NCI-H1417 treated with DMSO at 0.1 percent for 48 hours (cell line): ENCODE measurements at regions not wholly inside any gene's neighbourhood (a gene's known extent, or its start where the extent isn't known, plus 50 kb on each side); places are given as distances from the start of the nearest gene placed in this dataset.
"Not testable (repeated sequence)": the region's sequence is repeated elsewhere in the genome, so short reads cannot be mapped to it uniquely, and the experiment has no call there.

Experiments
- DNase-seq: peaks from one replicate; lab custom pipeline; 2025; lab: John Stamatoyannopoulos, UW

DNA sequence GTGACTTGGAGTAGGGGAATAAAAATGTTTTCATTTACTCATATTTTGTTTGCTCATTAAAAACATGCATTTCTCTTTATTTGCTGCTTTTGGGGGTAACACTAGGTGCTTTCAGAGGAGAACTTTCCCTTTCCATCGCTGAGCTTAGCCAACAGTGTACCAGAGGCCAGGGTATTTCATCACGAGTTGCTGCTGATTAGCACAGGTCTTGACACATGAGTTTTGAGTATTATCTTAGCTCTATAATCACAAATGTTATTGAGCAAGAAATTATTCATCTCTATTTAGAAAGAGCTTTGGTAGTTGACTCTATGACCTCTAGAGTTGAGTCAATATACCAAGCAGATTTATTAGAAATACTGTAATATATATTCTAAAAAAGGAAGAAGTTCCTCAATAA is 375.9 kb downstream of the NXPH1 start:
- DNase-seq: no peak

DNA sequence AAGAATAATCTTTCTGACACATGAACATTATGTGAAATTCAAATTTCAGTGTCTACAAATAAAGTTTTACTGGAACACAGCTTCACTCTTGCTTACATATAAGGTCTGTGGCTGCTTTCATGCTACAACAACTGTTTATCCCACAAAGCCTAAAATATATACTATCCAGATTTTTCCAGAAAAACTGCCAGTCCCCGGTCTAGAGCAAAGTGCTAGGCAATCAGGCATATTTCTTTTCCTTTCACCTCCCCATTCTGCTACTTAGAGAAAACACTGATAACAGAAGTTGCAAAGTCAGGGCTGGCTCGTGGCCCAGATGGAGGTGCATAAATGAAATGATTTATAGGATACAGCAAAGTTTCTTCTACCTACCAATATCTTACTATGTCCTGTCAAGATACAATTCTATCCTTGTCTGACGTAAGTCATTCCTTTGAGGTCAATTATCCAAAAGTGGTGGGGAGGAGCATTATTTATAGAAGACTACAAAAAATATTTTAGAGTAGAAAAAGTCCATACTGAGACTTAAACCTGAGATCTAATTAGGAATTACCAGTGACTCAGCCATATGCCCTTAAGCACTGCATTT is 384.1 kb downstream of the NXPH1 start:
- DNase-seq: no peak

DNA sequence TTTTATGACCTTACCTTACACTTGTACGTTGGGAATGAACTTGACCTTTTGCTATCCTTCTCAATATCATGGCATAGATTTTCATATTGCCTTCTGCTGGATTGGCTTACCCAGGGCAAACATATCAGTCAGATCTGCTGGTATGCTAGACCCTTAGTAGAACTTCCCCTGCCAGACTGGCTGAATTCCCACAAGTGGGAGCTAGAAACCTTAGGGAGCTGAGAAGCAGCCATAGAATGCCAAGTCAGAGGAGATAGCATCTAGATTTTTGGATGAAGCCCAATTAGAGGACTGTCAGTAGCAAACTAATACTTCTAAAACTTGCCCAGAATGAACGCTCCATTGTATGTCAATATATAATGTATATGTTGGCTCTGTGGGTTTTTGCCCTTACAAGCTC is 385.0 kb downstream of the NXPH1 start:
- no peak for DNase-seq

DNA sequence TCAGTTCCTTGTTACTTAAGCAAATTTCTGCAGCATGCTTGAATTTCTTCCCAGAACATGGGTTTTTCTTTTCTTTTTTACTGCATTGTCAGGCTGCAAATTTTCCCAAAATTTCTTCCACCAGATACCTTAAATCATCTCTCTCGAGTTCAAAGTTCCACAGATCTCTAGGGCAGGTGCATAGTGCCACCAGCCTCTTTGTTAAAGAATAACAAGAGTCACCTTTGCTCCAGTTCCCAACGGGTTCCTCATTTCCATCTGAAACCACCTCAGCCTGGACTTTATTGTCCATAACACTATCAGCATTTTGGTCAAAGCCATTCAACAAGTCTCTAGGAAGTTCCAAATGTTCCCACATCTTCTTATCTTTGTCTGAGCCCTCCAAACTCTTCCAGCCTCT is 389.2 kb downstream of the NXPH1 start:
- no peak for DNase-seq

DNA sequence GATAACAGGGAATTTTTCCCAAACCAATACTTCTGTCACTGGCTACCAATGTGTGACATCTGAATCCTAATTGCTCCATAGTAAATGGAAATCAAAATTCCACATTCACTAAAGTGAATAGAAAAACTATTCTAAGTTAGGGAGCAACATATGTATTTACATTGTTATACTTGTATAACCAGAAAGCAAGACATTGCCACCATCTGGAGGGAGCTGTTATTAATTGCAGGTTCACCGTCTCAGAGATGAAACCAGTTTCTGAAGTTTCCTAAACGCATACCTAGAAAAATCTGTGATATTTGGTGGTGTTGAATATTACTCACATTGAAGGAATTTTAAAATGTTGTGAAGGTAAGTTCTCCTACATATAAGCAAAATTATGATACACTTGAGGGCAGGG is 390.1 kb downstream of the NXPH1 start:
- DNase-seq: no peak

DNA sequence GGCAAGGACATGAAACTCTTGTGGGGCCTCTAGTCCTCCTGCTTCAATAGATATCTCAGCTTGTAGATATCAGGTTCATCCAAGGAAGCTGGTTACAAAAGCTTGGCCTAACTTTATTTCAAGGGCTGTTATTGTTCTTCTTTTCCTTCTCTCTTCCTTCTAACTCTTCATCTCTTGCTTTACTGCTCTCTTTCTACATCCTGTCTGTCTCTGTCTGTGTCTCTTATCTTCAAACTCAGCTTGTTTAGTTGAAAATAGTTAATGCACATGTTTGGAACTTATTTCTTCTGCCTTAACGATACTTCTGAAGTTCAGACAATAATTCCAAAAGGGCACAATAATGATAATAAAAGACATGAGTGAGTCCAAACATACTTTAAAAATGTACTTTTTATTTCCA is 393.9 kb downstream of the NXPH1 start:
- DNase-seq: no peak

DNA sequence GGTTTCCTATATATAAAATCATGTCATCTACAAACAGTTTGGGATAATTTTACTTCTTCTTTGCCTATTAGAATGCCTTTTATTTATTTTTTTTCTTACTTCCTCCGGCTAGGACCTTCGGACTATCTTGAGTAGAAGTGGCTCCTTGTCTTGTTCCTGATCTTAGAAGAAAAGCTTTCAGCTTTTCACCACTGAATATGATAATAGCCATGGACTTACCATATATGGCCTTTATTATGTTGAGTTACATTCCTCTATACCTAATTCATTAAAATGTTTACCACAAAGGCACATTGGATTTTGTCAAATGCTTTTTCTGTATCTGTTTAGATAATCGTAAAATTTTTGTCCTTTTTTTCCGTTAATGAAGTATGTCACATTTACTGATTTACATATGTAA is 395.7 kb downstream of the NXPH1 start:
- DNase-seq: no peak

DNA sequence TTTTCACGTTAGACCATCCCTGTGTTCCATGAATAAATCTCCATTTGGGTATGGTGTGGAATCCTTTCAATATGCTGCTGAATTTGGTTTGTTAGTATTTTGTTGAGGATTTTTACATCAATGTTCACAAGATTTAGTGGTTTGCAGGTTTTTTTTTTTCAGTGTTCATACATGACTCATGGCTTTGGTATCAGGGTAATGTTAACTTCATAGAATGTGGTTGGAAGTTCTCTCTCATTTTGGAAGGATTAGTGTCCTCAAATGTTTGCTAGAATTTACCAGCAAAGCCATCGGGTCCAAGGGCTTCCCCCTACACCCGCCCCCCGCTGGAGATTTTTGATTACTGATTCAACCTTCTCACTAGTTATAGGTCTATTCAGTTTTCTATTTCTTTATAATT is 398.0 kb downstream of the NXPH1 start:
- no peak for DNase-seq

DNA sequence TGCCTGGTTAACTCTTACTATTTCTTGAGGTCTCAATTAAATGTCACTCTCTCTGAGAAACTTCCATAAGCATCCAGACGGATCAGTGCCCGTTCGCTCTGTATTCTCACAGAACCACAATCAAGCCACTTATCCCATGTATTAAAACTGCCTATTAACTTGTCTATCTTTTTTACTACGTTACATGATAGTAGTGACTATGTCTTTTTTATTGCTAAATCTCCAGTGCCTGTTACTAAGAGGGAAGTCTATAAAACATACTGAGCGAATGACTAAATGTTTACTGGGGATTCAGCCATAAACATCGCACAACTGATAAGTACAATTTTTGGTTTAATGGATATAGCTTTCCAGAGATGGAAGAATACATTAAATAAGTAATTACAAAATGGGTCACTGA is 399.9 kb downstream of the NXPH1 start:
- no peak for DNase-seq

DNA sequence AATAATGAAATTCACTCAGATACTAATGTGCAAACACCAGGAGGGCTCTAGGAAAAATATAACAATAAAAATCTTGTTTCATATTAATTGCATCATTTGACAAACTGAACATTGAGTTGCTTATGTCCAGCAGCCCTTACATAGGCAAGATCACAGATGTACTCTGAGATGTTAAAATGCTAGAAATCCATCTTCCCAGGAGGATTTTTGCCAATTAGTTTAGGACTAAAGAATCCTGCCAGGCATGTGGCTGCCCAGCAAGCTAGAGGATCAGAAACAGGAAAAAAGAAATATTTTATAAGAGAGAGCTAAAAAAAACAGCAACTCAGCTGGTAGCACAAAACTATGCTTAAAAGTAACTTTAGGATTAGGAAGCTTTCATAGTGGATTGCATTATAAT is 407.8 kb downstream of the NXPH1 start:
- DNase-seq: no peak

DNA sequence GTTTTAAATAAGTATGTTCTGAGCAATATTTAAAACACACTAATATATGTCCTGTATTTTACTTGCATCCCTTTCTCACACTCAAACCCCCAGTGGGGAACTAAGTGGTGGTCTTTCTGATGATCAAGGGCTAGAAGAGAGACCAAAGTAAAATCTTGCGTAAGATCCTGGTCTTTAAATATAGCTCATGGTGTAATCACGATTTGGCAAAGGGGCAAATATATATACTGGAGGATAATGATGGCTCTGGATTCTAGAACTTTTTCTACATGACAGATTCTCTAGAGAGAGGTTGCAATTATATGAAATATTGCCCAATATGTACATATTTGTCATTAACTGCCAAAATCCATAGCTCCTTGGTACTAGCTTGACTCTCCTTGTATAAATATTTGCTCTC is 438.3 kb downstream of the NXPH1 start:
- DNase-seq: no peak

DNA sequence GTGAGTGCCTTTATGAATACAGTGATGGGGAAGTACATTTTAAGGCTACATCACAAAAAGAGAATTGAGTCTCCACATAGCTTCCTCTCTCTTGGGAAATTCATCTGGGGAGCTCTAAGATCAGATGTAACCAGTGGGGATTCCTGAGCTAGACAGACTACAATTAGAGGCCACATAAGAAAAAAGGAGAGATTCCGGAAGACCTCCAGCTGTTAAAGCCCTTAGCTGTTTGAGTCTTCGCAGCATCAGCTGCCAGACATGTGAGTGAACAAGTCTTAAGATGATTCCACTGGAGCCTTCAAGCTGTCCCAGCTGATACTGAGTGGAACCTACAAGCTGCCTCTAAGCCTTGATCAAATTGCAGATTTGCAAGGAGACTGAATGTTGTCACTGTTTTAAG is 448.5 kb downstream of the NXPH1 start:
- DNase-seq: no peak

DNA sequence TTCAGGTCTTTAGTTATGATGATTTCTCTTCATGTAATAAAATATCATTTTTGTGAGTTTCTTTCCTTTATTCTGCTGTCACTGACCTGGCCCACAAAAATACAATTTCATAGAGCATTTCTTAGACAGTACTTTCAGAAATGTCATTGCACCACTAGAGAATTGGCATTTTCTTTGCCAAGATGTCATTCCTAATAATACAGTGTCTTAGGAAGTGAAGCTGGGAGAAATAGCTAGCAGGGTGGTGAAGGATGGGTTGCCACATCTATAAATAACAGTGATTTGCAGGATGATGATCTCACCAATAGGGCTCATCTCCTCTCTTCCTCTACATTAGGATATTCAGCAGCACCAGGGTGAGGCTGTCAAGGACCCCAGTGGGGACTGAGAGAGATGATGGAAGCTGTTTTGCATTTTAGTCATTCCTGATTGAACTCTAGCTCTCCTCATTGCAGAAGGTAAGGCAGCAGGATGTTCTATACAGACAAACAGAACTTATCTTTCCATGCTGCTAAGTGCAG is 452.1 kb downstream of the NXPH1 start:
- DNase-seq: no peak

DNA sequence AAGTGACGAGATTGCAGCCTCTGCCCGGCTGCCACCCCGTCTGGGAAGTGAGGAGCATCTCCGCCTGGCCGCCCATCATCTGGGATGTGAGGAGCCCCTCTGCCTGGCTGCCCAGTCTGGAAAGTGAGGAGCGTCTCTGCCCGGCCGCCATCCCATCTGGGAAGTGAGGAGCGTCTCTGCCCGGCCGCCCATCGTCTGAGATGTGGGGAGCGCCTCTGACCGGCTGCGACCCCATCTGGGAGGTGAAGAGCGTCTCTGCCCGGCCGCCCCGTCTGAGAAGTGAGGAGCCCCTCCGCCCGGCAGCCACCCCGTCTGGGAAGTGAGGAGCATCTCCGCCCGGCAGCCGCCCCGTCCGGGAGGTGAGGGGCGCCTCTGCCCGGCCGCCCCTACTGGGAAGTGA is 456.9 kb downstream of the NXPH1 start:
- not testable (repeated sequence) for DNase-seq

DNA sequence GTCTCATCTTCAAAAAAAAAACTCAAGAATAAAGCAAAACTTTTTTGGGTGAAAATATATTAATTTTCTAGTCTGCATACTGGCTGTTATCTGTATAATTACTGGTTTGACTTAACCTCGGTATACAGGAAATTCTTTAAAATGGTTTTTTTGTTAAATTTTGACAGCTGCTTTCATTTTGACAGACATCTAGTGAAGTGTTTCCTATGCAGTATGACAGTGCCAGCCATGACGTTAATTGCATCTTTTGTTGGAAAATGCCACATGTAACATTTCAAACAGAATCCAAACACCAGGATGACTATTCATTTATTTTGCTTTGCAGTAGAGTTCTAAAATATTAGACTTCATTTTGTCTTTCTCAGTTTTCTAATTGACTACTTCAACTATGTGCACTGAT is 460.4 kb downstream of the NXPH1 start:
- DNase-seq: no peak

DNA sequence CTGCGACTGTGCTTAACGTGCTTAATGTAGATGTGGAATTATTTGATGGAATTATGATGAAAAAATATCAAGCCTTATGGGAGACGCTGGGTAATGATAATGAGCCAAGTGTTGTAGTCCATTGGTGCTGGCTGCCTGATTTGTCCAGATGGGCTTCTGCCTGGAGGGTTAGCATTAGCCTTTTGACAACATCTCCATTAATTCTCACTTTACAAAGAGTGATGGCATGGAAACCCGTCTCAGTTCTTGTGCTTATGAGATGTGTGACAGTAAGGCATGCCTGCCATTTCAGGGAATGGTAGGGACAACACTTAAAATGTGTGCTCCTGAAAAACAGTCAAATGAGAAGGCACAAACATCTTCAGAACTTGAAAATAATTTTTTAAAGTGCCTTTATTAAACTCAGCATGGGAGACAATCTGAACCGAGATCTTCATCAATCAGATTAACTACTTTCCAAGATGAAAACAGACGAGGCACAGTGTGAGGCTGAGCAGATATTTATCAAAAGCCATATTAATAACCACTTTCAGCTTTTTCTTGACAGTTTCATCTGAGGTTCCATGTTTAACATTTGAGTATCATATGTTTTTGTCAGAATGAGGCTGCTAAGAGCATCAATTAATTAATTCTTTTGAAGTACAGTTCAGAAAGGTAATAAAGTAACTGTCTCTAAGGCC is 473.1 kb downstream of the NXPH1 start:
- DNase-seq: no peak

DNA sequence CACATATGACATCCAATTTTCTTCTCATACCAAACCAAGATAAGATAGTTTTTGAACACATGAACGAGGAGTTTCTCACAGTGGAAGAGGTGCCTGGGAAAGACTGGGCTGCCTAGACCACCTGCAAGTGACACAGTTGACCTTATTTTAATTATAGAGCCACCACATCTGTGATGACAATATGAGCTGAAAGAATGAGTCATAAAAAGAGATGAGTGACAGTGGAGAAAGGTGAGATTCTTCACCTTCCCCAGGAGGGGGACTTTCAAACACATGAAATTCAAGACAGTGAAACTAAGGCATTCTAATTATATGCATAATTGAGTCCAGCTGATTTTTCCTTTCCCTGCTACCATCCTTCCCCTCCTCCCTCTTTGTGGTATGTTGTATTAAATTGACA is 475.5 kb downstream of the NXPH1 start:
- DNase-seq: no peak

DNA sequence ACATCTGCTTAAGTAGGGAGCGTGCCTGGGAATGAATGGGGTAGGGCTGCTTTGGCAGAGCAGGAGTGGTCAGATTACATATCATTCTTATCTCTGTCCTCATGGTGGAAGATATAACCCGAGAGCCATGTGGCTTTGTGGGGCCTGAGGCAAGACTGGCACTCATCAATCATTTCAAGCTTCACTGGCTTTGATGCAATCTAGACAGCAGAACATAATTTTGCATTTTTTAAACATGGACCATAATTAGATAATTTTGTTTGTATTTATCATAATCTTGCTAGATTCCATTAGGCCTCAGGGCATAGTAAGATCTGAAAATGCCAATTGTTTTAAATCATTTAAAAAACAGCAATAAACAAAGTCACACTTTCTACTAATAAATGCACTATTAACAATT is 480.3 kb downstream of the NXPH1 start:
- no peak for DNase-seq

DNA sequence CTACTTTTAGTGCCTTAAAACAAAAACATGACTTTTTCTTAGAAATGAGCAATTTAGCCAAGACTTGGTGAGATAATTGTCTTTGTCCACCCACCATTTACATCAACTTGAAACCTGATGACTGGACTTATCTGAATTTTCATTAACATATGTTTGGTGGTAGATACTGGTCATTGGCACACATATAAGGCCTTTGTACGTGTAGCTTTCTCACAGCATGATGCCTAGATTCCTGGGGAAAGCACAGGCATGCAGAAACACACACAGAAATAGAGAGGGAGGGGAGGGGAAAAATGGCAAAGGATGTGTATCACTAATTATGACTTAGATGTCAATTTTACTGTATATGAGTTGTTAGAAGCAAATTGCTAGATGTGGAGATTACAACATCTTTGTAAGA is 488.4 kb downstream of the NXPH1 start:
- DNase-seq: no peak

DNA sequence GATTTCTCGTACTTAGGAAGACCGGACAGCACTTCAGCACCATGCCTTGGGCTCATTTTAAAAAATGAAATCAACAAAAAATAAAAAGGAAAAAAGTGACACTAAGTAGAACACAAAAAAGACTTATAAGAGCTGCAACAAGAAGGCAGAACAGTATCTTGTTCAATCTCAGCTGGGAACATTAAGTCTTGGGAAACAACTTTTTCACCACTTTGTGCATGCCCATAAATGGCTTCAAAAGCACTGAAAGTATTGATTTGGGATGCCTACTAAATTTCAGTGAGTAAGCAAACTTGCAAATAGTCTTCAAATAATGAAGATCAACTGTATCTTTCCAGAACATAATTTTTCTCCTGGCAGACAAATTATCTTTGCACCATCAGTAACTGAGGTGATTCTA is 489.3 kb downstream of the NXPH1 start:
- DNase-seq: no peak

DNA sequence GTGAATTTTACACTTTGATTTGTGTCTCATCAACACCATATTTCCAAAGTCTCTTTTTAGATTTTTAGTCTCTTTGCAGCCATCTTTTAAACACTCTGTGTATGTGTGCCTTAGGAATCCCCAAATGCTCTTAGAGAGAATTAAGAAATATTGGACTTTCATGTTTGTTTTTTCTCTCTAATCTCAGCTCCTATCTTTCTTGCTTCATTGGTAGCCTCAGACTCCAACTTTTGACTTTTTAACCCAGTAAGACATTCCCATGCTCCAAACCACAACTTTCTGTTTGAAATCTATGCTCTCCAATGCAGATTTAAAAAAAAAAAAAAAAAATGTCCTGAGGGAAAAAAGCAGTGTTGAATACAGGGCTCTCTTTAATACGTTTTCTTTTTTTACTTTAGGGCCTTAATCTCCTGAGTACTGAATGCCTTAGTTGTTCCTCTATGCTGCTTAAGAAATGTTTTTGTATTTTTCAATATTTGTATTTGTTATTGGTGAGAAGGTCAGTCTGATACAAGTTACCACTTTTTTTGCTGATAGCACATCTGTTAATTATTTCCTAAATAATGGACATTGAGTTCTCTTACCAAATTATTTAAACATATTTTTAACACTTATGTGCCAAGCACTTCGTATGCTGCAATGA is 489.9 kb downstream of the NXPH1 start:
- DNase-seq: no peak

DNA sequence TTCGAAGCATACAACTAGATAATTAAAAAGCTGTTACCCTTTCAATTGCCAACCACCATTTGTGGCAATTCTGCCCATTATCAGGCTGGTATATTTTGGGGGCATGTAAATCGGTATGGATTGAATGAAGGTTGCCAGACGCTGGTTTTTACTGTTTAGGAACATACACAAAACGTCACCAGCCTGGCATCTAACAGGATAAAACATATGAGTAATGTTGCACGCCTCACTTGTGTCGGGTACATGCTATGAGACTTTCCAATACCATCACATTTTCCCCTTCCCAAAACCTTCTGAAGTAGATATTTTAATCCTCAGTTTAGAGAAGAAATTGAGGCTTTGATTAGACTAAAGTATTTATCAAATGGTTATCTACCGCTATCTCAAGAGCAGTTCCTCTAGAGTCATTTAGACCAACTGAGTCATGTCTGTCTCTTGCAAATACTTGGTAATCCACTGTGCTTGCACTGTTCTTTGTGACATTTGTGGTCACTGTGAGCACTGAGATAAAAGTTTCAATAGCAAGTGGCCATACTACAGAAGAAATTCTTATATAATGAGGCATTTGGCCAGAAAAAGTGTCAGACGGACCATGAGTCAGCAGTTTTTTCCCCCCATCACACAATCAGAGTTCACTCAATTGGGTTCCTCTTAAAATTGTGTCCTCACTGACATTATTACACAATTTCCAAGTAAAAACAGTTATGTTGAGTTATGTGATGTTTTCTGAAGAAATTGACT is 498.7 kb downstream of the NXPH1 start:
- DNase-seq: no peak

DNA sequence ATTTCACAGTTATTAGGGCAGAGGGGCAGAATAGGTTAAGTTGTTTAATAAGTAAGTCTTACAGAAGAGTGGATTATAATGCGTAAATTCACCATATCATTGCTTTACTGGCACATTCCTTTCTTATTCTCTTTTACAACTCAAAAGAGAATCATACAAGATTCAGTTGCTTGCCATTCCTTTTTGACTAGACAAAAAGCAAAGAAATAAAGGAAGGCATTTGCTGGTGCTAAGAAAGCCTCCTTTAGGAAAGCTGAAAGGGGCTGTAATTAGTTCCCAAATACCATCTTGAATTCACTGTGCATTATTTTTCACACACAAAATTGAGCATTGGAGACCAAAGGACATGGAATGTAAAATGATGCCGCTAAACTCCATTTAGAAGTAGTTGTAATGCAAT is 499.3 kb downstream of the NXPH1 start:
- DNase-seq: no peak
